HG03108 (cell line): ENCODE measurements at regions not wholly inside any gene's neighbourhood (a gene's known extent, or its start where the extent isn't known, plus 50 kb on each side); places are given as distances from the start of the nearest gene placed in this dataset.

Experiments used
- ATAC-seq: cut with Tn5 transposase; IDR thresholded peaks from one replicate; pipeline ENCODE4 v1.9.1; 2021; ENCODE audit warnings: moderate library complexity; ENCODE audit not compliant: unreplicated experiment

DNA sequence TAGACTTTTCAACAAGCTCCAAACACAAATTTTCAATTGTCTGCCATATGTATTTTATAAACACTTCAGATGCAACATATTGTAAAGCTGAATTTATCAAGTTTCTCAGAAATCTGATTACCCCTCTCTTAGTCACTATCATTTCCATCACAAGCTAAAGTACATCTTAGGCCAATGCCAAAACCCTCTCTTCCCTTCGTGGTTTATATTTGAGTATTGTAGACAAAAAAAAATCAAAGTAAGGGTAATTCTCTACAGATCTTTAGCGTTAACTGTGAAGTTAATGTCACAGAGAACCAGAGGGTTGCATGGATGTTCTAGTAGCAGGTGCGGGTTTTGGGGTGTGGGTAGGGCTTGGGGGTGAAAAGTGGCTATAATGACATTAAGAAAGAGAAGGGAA lies 387.7 kb upstream of the PTGER4 start:
- ATAC-seq: no peak

DNA sequence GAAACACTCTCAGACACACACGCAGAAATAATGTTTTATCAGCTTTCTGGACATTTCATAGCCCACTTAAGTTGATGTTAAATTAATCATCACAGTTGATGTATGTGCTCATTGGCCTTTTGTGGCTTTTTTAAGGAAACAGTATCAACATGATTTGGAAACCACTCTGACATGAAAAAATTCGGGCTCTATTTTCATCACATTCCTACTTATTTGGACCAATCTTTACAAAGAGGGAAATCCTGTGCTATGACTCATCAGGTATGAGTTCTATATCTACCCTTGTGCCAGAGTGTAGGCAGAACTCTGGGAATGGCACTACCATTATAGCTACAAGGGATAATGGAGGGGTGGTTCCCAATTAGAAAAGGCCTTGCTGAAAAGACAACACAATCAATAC lies 388.4 kb upstream of the PTGER4 start:
- no peak for ATAC-seq

DNA sequence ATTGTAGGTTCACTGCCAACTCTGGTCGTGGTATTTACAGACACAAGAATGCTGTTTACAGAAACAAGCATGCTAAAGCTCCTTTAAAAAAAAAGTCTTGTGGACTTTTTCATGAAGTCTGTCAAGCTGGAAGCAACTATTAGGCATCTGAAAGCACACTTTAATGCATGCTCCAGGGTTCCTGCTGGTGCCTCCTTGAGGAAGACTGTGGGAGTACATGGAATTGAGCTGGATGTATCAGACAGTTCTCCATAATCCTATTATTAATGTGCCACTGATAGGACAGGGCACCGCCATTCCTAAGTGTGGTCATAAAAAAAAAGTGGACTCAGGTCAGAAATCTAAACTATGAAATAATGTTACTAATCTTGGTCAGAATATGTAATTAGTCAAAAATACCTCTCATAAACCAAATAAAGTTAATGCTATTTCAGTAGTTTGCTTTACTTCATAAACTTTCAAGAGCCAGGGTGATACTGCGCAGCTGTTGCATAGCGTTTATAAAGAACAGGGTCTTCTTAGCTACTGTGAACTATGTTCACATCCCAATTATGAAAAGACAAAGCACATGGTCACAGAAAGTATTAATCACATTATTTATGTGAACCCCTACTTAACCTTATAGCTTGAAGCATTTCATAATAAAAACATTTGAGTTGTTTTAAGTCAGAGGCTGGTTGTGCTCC lies 390.8 kb upstream of the PTGER4 start:
- no peak for ATAC-seq

GRCh38 chr5:40284863-40285262 lies 394.9 kb upstream of the PTGER4 start:
- no peak for ATAC-seq

DNA sequence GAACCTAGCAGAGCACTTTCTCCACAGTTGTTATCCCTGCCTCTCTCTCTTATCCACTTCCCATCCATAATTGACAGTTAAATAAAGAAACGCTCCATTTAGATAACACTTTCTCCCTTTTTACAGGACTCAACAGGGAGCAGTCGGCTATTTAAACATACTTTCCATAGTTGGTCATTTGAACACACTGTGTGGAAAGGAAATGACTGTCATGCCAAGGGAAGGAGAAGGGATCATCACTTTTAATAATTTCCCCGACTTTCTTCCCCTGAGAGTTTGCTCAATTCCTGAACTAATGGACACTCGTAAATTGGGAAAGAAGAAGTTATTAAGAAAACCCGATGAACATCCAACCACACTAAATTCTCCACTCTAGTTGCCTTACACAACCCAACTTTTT lies 400.8 kb upstream of the PTGER4 start:
- no peak for ATAC-seq

DNA sequence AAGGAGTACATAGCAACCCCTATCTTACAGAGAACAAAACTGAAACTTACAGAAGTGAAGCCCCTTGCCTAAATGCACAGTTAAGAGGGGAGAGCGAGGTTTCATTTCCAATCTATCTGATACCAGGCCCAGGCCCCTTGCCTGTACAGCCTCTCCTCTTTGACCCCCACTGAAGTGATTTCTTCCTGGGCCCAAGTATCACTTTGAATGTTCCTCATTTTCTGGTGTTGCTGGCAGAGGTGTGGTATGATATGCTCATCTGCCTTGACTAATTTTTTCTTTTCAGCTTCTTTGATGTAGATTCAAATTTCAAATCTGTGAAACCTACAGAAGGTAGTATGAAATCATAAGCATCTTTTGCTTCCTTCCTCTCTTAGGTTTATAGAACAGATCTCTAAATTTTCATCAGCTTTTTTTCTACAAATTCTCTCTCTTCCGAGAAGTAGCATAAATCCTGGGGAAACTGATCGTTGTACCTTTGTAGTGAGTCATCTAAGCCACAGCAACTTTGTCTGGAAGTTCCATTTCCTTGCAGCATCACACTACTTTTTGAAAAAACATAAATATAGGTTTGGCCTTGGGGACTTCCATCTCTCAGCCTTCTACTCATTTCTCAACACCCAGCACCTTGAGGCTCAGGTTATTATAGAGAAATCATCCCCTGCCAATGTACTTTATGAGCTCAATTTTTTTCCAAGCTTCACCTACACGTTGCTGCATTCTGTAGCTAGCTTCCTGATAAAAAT lies 402.4 kb upstream of the PTGER4 start:
- peak; percentile 83 for ATAC-seq

DNA sequence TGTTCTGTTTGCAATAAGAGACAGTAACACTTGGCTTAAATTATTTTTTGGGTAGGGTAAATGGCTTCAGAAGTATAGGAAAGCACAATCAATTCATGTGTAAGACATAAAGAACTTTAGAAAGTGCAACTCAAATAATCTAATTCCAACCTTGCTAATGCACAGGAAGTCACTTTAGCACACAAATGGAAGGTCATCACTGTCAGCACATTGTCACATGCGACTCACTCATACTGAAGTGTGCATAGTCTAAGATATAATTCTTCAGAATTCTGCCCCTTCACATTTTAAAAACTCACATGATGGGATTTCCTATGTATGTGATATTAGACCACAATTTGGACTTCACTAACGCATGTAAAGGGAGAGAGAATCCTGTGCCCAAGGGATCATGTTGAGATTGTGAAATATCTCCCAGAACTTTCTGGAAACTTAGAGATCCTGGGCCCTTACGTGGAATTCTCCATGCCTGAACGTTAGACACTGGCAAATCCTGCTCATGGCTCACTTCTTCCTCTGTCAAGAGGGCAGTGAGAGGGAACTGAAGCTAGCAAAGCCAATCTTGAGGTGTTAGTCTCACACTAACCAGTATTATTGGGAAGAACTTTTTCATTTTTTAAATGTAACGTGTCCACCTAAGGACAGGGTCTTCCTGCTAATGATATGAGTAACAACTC lies 403.2 kb upstream of the PTGER4 start:
- peak; percentile 12 for ATAC-seq

GRCh38 chr5:40274568-40274967 lies 405.1 kb upstream of the PTGER4 start:
- ATAC-seq: no peak

- no peak for ATAC-seq
Observed at GRCh38 chr5:40273936-40274335, 405.8 kb upstream of the PTGER4 start.

DNA sequence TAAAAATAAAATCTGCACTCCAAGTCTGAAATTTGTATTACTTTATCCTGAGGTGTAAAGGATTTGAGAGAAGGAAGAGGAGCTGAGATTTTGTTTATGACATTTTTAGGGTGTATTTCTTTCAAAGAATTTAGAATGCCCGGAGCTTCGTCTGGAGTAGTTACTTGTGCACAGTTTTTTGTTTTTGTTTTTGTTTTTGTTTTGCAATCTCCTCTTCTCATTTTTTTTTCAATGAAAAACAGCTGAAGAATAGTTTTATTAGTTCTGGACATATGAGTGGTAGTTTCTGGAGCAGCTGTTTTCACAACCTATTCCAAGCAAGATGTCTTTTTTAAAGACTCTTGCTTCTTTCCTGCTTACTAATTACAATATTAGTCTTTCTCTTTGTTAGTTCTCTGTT lies 408.2 kb upstream of the PTGER4 start:
- no peak for ATAC-seq

- ATAC-seq: no peak
Observed at GRCh38 chr5:40270274-40270845, 409.4 kb upstream of the PTGER4 start.

- no peak for ATAC-seq
Observed at GRCh38 chr5:40268088-40268487, 411.6 kb upstream of the PTGER4 start.

DNA sequence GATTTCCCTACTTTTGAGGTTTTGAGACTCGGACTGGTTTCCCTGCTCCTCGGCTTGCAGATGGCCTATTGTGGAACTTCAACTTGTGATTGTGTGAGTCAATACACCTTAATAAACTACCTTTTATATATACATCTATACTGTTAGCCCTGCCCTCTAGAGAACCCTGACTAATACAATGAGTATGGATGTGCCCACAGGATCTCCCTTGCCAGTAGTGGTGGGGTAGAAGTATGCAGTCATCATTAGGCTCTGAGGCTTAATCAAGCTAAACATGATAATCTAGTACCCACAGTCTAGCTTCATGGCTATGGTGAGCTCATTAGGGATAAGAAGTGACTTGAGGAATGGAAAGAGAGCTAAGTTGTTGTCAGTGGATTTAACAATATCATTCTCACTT lies 412.8 kb upstream of the PTGER4 start:
- ATAC-seq: no peak

- no peak for ATAC-seq
Observed at GRCh38 chr5:40261984-40262383, 417.7 kb upstream of the PTGER4 start.

GRCh38 chr5:40260361-40260760 lies 419.4 kb upstream of the PTGER4 start:
- ATAC-seq: no peak

GRCh38 chr5:40258222-40258621 lies 421.5 kb upstream of the PTGER4 start:
- ATAC-seq: no peak

DNA sequence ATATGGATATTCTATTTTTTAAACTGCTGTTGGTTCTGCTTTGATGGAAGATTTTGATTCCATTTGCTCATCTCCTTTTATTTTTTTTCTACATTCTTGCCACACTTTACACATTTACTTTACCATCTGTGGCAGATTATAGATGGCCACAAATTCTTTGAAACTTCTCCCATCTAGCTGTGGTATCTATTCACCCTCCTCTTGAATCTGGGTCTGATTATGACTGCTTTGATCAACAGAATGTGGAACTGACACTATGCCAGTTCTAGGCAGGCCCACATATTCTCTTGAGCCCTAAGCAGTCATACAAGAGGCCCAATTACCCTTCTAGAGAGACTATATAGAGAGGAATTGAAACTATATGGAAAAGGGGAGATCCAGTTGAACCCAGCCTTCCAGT lies 439.0 kb upstream of the PTGER4 start:
- no peak for ATAC-seq

GRCh38 chr5:40240111-40240510 lies 439.6 kb upstream of the PTGER4 start:
- no peak for ATAC-seq

DNA sequence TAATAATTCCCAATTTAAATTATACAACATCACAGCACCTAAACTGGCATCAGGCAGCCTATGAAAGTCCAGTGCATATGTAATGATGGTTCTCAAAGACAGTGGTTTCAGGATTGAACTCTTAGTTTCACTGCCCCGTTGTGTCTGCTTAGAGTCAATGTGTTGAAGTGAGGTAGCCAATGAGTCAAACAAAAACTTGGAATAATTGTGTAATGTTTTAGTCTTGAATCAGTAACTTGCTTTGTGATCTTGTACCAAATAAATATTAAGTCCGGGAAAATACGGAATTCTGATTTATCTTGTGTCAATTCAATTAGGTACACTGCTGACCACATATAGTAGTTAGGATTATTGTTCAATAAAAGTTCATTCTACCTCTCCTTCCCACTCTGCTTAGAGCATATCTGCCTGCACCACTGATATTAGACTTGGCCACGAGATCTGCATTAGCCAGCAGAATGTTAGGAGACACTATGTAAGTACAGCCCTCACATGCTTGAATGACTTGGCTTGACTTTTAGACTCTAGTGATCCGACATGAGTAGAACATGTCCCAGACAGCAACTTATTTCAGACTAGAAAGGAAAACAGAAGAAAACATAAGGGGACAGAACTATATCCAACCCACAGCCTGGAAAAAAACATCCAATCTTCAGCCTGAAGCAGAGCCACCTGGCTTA lies 441.5 kb upstream of the PTGER4 start:
- ATAC-seq: no peak

DNA sequence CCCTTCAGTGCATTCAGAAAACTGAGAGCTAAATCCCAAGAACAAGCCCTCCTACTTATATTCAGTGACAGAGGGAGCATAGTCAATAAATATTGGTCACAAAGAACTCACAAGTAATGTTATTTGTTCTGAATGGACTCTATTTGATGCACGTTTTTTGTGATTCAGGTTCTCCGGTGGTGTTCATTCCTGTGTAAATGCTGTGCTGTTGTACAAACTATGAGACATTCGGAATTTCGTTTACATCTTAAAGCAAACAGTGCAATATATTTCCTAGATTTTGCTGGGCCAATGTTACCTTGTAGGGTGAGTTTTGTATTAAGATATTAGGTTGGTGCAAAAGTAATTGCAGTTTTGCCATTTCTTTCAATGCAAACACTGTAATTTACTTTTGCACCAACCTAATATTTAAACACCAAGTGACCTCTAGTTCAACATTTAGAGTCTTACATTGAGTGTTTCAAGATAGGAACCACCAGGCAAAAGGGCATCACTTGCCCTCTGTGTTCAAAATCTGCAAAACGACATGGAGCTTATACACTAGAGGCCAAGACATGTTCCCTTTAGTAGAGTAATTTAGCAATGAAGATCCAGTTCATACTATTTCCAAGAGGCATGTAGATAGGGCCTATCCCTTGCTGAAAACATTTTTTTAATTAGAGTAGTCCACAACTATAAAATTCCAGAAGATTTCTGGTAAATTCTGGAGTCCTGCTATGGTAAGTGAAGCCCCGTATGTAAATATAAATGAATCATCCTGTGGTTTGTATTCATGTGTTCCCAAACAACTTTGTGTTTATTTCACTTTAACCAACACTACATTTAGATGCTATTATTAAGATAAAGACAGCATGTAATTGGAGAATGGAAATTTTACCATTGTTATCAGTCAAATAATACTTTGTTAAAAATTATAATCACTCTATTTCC lies 444.0 kb upstream of the PTGER4 start:
- ATAC-seq: no peak
